ENCODE measurements at regions not wholly inside any gene's neighbourhood (a gene's known extent, or its start where the extent isn't known, plus 50 kb on each side); places are given as distances from the start of the nearest gene placed in this dataset.

- intact Hi-C loops (cut with DNase I), result no loop called here
- Histone ChIP-seq H3K9me3 (replicated peaks in 1 of 3) (no peaks in the 10 kb centered on the region), H3K4me1 (replicated peaks in 1 of 2) (peaks cover 4 to 10% of the 10 kb centered on the region in 2 donors), H3K4me3 (no peak overlapping the region), H3K27ac (no peak overlapping the region), H3K36me3 (replicated peaks in 1 of 2) (no peaks in the 10 kb centered on the region), H3K27me3 (no peaks in the 10 kb centered on the region)
- DNase-seq, result no peak
- 93 to 100% (median 96%) methylated on average over 1 of the region's 1 CpG for WGBS, 4 donors
- TF ChIP-seq, protein P1, sequence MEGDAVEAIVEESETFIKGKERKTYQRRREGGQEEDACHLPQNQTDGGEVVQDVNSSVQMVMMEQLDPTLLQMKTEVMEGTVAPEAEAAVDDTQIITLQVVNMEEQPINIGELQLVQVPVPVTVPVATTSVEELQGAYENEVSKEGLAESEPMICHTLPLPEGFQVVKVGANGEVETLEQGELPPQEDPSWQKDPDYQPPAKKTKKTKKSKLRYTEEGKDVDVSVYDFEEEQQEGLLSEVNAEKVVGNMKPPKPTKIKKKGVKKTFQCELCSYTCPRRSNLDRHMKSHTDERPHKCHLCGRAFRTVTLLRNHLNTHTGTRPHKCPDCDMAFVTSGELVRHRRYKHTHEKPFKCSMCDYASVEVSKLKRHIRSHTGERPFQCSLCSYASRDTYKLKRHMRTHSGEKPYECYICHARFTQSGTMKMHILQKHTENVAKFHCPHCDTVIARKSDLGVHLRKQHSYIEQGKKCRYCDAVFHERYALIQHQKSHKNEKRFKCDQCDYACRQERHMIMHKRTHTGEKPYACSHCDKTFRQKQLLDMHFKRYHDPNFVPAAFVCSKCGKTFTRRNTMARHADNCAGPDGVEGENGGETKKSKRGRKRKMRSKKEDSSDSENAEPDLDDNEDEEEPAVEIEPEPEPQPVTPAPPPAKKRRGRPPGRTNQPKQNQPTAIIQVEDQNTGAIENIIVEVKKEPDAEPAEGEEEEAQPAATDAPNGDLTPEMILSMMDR (IDR thresholded peaks at IDR 0.05), result no peak
- TF ChIP-seq POLR2A (IDR thresholded peaks at IDR 0.05), result no peak
Observed at GRCh38 chr1:201670517-201670916, 131.6 kb downstream of the NAV1 start.

- WGBS, 4 donors, result 76 to 82% (median 79%) methylated on average over 7 to 8 of the region's 8 CpGs
- Histone ChIP-seq H3K4me1 (replicated peaks in 1 of 2) (peaks cover 18 to 23% of the 10 kb centered on the region in 2 donors), H3K36me3 (replicated peaks in 1 of 2) (no peaks in the 10 kb centered on the region), H3K27ac (no peak overlapping the region), H3K4me3 (no peak overlapping the region), H3K9me3 (replicated peaks in 1 of 3) (no peaks in the 10 kb centered on the region), H3K27me3 (no peaks in the 10 kb centered on the region)
- intact Hi-C loops (cut with DNase I), result no loop called here
- TF ChIP-seq, protein P1 (IDR thresholded peaks at IDR 0.05), result no peak
- TF ChIP-seq POLR2A (IDR thresholded peaks at IDR 0.05), result no peak
- no peak for DNase-seq
Observed at GRCh38 chr1:201672685-201673084, 133.8 kb downstream of the NAV1 start.

GRCh38 chr1:201673093-201673492 lies 134.2 kb downstream of the NAV1 start:
- H3K4me1 ChIP-seq (replicated peaks in 1 of 2), result peaks cover 18 to 23% of the 10 kb centered on the region in 2 donors
- DNase-seq, result no peak
- no peaks in the 10 kb centered on the region for H3K27me3 ChIP-seq
- intact Hi-C loops (cut with DNase I), result no loop called here
- H3K4me3 ChIP-seq, result no peak overlapping the region
- TF ChIP-seq POLR2A (IDR thresholded peaks at IDR 0.05), result no peak
- TF ChIP-seq, protein P1 (IDR thresholded peaks at IDR 0.05), result no peak
- H3K27ac ChIP-seq, result no peak overlapping the region
- WGBS, 4 donors, result 60 to 83% (median 72%) methylated on average over 9 of the region's 9 CpGs
- no peaks in the 10 kb centered on the region for H3K36me3 ChIP-seq (replicated peaks in 1 of 2)
- H3K9me3 ChIP-seq (replicated peaks in 1 of 3), result no peaks in the 10 kb centered on the region

- 88 to 98% (median 95%) methylated on average over 5 of the region's 5 CpGs for WGBS, 4 donors
- Histone ChIP-seq H3K27me3 (no peaks in the 10 kb centered on the region), H3K27ac (no peak overlapping the region), H3K4me1 (replicated peaks in 1 of 2) (peaks cover 18 to 23% of the 10 kb centered on the region in 2 donors), H3K36me3 (replicated peaks in 1 of 2) (no peaks in the 10 kb centered on the region), H3K9me3 (replicated peaks in 1 of 3) (no peaks in the 10 kb centered on the region), H3K4me3 (no peak overlapping the region)
- TF ChIP-seq, protein P1 (IDR thresholded peaks at IDR 0.05), result no peak
- no peak for TF ChIP-seq POLR2A (IDR thresholded peaks at IDR 0.05)
- intact Hi-C loops (cut with DNase I), result no loop called here
- no peak for DNase-seq
Observed at GRCh38 chr1:201673915-201674314, 135.0 kb downstream of the NAV1 start.
